ENCODE measurements at regions not wholly inside any gene's neighbourhood (a gene's known extent, or its start where the extent isn't known, plus 50 kb on each side); places are given as distances from the start of the nearest gene placed in this dataset.

- DNase-seq, result no peak
Measured at GRCh38 chr3:104731074-104731473, 635.6 kb upstream of the ALCAM start.

GRCh38 chr3:104734627-104735026 lies 632.1 kb upstream of the ALCAM start:
- no peak for DNase-seq

- DNase-seq, result no peak
Measured at GRCh38 chr3:104735691-104736090, 631.0 kb upstream of the ALCAM start.

GRCh38 chr3:104738271-104738670 lies 628.4 kb upstream of the ALCAM start:
- no peak for DNase-seq

GRCh38 chr3:104740874-104741379 lies 625.8 kb upstream of the ALCAM start:
- DNase-seq, result no peak

GRCh38 chr3:104742044-104742443 lies 624.7 kb upstream of the ALCAM start:
- DNase-seq, result no peak

GRCh38 chr3:104745313-104745712 lies 621.4 kb upstream of the ALCAM start:
- DNase-seq, result no peak

GRCh38 chr3:104746056-104746455 lies 620.7 kb upstream of the ALCAM start:
- no peak for DNase-seq

GRCh38 chr3:104750581-104750980 lies 616.1 kb upstream of the ALCAM start:
- no peak for DNase-seq

- no peak for DNase-seq
Measured at GRCh38 chr3:104755791-104756190, 610.9 kb upstream of the ALCAM start.

- DNase-seq, result no peak
Measured at GRCh38 chr3:104763007-104763406, 603.7 kb upstream of the ALCAM start.

GRCh38 chr3:104764496-104764895 lies 602.2 kb upstream of the ALCAM start:
- no peak for DNase-seq

- no peak for DNase-seq
Measured at GRCh38 chr3:104768886-104769285, 597.8 kb upstream of the ALCAM start.

- DNase-seq, result no peak
Measured at GRCh38 chr3:104779324-104779723, 587.4 kb upstream of the ALCAM start.

- DNase-seq, result no peak
Measured at GRCh38 chr3:104781112-104781511, 585.6 kb upstream of the ALCAM start.

GRCh38 chr3:104785947-104786346 lies 580.8 kb upstream of the ALCAM start:
- no peak for DNase-seq

GRCh38 chr3:104787306-104787705 lies 579.4 kb upstream of the ALCAM start:
- DNase-seq, result no peak

- no peak for DNase-seq
Measured at GRCh38 chr3:104788807-104789206, 577.9 kb upstream of the ALCAM start.

- DNase-seq, result no peak
Measured at GRCh38 chr3:104791331-104791730, 575.4 kb upstream of the ALCAM start.

- no peak for DNase-seq
Measured at GRCh38 chr3:104796556-104796955, 570.2 kb upstream of the ALCAM start.

- no peak for DNase-seq
Measured at GRCh38 chr3:104805042-104805441, 561.7 kb upstream of the ALCAM start.

- DNase-seq, result no peak
Measured at GRCh38 chr3:104805508-104805907, 561.2 kb upstream of the ALCAM start.

- DNase-seq, result no peak
Measured at GRCh38 chr3:104810896-104811295, 555.8 kb upstream of the ALCAM start.

GRCh38 chr3:104816008-104816407 lies 550.7 kb upstream of the ALCAM start:
- DNase-seq, result no peak

- DNase-seq, result no peak
Measured at GRCh38 chr3:104816716-104817115, 550.0 kb upstream of the ALCAM start.

- no peak for DNase-seq
Measured at GRCh38 chr3:104819333-104819732, 547.4 kb upstream of the ALCAM start.
